IgD-negative memory B cell (primary cell): ENCODE measurements at regions not wholly inside any gene's neighbourhood (a gene's known extent, or its start where the extent isn't known, plus 50 kb on each side); places are given as distances from the start of the nearest gene placed in this dataset.
"Not testable (repeated sequence)": the region's sequence is repeated elsewhere in the genome, so short reads cannot be mapped to it uniquely, and the experiment has no call there.

Experiments used
- H3K27ac Mint-ChIP-seq, 3 donors: one replicate each; pipeline ENCODE4 v1.8.0; 2020 to 2022; ENCODE audit warnings: mild to moderate bottlenecking in 3 of 3, mixed read lengths in 3 of 3, moderate library complexity in 1 of 3
- H3K27me3 Mint-ChIP-seq: one replicate; pipeline ENCODE4 v1.8.0; 2021; ENCODE audit warnings: mixed read lengths
- H3K36me3 Mint-ChIP-seq: one replicate; pipeline ENCODE4 v1.8.0; 2020; ENCODE audit warnings: mild to moderate bottlenecking, mixed read lengths
- H3K4me1 Mint-ChIP-seq, 3 donors: one replicate each; pipeline ENCODE4 v1.8.0; 2020 to 2022; ENCODE audit warnings: mixed read lengths in 3 of 3, mild to moderate bottlenecking in 1 of 3
- H3K4me3 Mint-ChIP-seq, 4 donors: one replicate each; pipeline ENCODE4 v1.8.0; 2020 to 2022; ENCODE audit warnings: mild to moderate bottlenecking in 4 of 4, mixed read lengths in 4 of 4, moderate library complexity in 3 of 4
- H3K9me3 Mint-ChIP-seq, 3 donors: one replicate each; pipeline ENCODE4 v1.8.0; 2020 to 2021; ENCODE audit warnings: mixed read lengths in 3 of 3, mild to moderate bottlenecking in 1 of 3

DNA sequence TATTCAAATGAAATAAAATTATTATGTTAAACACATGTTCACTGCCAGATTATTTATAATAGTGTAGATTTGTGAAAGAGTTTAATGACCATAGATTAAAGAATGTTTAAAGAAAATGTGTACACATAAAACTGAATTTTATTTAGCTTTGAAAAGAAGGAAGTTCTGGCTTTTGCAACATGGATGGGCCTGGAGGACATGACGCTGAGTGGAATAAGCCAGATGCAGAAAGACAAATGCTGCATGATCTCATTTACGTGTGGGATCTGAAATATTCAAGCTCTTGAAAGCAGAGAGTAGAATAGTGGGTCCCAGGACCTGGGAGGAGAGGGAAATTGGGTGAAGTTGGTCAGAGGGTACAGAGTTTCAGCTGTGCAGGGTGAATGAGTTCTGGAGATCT lies 1261.2 kb downstream of the TMEM121 start:
- peaks cover 9% of the 10 kb centered on the region in 3 donors for H3K4me1 Mint-ChIP-seq
- H3K27ac Mint-ChIP-seq, result no peak overlapping the region
- H3K27me3 Mint-ChIP-seq, result peaks cover 3% of the 10 kb centered on the region
- no peaks in the 10 kb centered on the region for H3K9me3 Mint-ChIP-seq
- H3K36me3 Mint-ChIP-seq, result no peaks in the 10 kb centered on the region
- no peak overlapping the region for H3K4me3 Mint-ChIP-seq

DNA sequence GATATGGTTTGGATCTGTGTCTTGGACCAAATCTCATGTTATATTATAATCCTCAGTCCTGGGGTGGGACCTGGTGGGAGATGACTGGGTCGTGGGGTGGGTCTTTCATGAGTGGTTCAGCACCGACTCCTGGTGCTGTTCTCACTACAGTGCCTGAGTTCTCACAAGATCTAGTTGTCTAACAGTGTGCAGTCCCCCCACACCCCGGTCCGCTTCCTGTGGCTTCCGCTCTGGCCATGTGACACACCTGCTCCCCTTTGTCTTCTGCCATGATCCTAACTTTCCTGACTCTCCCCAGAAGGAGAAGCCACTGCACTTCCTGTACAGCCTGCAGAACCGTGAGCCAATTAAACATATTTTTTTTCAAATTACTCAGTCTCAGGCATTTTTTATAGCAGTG lies 1262.2 kb downstream of the TMEM121 start:
- no peak overlapping the region for H3K27ac Mint-ChIP-seq
- H3K36me3 Mint-ChIP-seq, result no peaks in the 10 kb centered on the region
- H3K4me1 Mint-ChIP-seq, result peaks cover 9% of the 10 kb centered on the region in 3 donors
- H3K27me3 Mint-ChIP-seq, result peaks cover 3% of the 10 kb centered on the region
- H3K9me3 Mint-ChIP-seq, result no peaks in the 10 kb centered on the region
- H3K4me3 Mint-ChIP-seq, result peak overlapping the region in 1 of 4 donors; percentile 82

DNA sequence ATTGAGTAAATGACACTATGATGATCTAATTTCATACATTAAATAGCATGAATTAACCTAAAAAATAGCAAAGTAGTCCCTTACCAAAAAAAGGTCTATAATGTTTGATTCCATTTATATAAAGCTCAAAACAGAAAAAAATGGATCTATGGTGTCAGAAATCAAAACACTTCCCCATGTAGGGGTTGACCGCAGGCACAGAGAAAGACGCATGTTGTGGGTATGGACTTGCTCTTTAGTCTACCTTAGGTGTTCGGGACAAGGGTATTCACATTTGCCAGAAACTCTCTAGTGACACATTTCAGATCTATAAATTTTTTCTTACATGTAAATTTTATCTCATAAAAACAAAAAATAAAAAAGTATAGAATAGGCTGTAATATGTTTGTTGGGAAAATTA lies 1262.9 kb downstream of the TMEM121 start:
- no peak overlapping the region for H3K27ac Mint-ChIP-seq
- no peaks in the 10 kb centered on the region for H3K9me3 Mint-ChIP-seq
- peaks cover 5% of the 10 kb centered on the region for H3K27me3 Mint-ChIP-seq
- no peaks in the 10 kb centered on the region for H3K36me3 Mint-ChIP-seq
- H3K4me3 Mint-ChIP-seq, result no peak overlapping the region
- peaks cover 9% of the 10 kb centered on the region in 3 donors for H3K4me1 Mint-ChIP-seq

DNA sequence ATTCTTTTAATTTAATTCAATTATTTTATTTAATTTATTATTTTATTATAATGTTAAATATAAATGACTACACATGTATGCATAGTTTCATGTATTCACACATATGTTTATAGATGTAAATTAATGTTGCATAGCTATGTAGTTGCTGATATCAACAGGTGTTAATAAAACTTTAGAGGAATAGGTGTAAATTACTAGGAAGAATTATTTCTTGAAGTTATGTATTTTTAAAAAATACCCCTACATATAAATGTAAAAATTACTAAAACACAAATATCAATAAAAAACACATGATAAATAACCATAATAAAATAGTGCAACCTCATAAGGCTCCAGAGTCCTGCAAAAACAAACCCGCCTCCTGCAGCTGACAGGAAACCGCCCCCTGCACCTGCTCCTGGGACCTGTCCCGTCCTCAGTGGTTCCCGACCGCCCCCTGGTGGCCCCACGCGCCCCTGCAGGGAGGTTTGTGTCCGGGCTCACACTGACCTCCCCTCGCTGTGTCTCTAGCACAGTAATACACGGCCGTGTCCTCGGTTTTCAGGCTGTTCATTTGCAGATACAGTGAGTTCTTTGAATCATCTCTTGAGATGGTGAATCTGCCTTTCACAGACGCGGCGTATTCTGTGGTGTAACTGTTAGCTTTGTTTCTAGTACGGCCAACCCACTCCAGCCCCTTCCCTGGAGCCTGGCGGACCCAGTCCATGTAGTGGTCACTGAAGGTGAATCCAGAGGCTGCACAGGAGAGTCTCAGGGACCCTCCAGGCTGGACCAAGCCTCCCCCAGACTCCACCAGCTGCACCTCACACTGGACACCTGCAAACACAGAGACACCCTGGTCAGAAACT lies 1264.0 kb downstream of the TMEM121 start:
- Mint-ChIP-seq H3K9me3 (no peaks in the 10 kb centered on the region), H3K4me1 (peaks cover 9% of the 10 kb centered on the region in 3 donors), H3K27me3 (peaks cover 6% of the 10 kb centered on the region), H3K27ac (no peak overlapping the region), H3K36me3 (no peaks in the 10 kb centered on the region), H3K4me3 (peak overlapping the region in 2 of 4 donors; percentile 44 to 50)

DNA sequence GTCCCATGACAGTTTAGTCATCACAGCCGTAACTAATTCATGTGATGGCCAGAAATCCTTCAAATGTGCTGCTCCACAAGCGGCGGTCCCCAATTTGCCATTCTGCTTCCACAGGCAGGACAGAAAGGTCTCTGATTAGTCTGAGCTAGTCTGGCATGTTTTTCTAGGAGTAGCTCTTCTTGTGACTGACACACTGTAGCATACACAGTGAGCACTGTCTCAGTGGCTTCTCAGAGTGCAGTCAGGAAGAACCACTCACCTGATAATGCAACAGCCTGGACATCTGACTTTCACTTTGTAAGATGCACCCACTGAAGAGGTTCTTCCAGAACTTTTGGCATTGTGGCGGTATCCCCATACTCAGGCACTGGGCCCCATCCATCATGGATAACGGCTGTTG lies 1266.2 kb downstream of the TMEM121 start:
- H3K4me1 Mint-ChIP-seq, result peaks cover 9% of the 10 kb centered on the region in 3 donors
- no peak overlapping the region for H3K4me3 Mint-ChIP-seq
- peaks cover 11% of the 10 kb centered on the region for H3K27me3 Mint-ChIP-seq
- no peak overlapping the region for H3K27ac Mint-ChIP-seq
- no peaks in the 10 kb centered on the region for H3K9me3 Mint-ChIP-seq
- no peaks in the 10 kb centered on the region for H3K36me3 Mint-ChIP-seq

DNA sequence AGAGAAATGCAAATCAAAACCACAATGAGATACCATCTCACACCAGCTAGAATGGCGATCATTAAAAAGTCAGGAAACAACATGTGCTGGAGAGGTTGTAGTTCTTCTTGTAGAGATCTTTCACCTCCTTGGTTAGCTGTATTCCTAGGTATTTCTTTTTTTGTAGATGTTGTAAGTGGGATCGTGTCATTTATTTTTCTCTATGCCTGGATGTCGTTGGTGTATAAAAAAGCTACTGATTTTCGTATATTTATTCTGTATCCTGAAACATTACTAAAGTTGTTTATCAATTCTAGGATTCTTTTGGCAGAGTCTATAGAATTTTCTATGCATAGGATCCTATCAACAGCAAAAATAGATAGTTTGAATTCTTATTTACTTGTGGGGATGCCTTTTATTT lies 1271.8 kb downstream of the TMEM121 start:
- H3K4me3 Mint-ChIP-seq, result not testable (repeated sequence)

DNA sequence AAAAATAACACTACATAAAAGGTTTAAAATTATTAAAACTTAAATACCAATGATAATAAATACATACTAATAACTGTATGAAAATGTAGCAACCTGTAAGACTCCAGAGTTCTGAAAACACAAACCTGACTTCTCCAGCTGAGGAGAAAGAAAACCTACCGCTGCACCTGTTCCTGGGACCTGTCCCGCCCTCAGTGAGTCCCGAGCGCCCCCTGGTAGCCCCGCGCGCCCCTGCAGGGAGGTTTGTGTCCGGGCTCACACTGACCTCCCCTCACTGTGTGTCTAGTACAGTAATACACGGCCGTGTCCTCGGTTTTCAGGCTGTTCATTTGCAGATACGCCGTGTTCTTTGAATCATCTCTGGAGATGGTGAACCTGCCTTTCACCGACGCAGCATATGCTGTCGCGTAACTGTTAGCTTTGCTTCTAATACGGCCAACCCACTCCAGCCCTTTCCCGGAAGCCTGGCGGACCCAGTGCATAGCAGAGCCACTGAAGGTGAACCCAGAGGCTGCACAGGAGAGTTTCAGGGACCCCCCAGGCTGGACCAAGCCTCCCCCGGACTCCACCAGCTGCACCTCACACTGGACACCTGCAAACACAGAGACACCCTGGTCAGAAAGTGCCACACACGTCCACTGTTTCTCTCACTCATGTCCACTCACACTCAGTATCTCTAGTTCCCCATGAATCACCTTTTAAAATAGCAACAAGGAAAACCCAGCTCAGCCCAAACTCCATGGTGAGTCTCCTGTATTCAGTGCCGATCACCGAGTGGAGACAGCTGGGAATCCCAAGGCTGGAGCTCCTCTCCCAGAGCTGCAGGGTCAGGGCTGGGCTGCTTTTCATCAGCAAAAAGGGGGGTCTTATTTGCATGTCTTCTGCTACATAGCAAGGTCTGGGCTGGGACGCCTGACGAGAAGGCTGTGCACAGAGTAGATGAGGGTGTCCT lies 1276.3 kb downstream of the TMEM121 start:
- H3K27me3 Mint-ChIP-seq, result peaks cover 26% of the 10 kb centered on the region
- peaks cover 0 to 2% (median 0%) of the 10 kb centered on the region in 3 donors for H3K9me3 Mint-ChIP-seq
- peak overlapping the region in 2 of 4 donors; percentile 8 to 30 for H3K4me3 Mint-ChIP-seq

More for the DNA sequence above, 1271.8 kb downstream of the TMEM121 start:
- H3K36me3 Mint-ChIP-seq, H3K4me1 Mint-ChIP-seq, H3K27ac Mint-ChIP-seq, H3K9me3 Mint-ChIP-seq: not testable (repeated sequence)
- H3K27me3 Mint-ChIP-seq, result peaks cover 36% of the 10 kb centered on the region

DNA sequence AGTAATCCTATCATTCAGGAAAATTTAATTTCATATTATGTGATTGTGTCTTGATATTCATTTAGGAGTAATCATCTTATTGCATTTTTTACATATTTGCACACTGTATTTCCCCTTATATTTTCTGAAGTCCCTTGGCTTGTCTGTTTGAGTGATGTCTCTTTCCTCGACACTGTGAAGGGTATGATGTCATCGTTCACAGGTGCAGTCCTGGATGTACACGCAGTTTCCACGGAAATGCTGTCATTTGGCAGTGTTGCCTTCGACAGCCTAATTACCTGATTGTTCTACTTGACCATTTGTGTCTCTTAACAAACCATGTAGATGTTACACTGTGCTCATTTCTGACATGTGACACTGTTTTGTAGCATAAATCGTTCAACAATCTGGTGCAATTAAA lies 1277.0 kb downstream of the TMEM121 start:
- Mint-ChIP-seq H3K9me3 (peaks cover 0 to 2% (median 0%) of the 10 kb centered on the region in 3 donors), H3K27me3 (peaks cover 20% of the 10 kb centered on the region), H3K4me3 (no peak overlapping the region), H3K36me3 (peaks cover 2% of the 10 kb centered on the region), H3K27ac (no peak overlapping the region), H3K4me1 (no peaks in the 10 kb centered on the region)

More for the DNA sequence above, 1276.3 kb downstream of the TMEM121 start:
- Mint-ChIP-seq H3K36me3 (peaks cover 4% of the 10 kb centered on the region), H3K4me1 (no peaks in the 10 kb centered on the region), H3K27ac (no peak overlapping the region)

DNA sequence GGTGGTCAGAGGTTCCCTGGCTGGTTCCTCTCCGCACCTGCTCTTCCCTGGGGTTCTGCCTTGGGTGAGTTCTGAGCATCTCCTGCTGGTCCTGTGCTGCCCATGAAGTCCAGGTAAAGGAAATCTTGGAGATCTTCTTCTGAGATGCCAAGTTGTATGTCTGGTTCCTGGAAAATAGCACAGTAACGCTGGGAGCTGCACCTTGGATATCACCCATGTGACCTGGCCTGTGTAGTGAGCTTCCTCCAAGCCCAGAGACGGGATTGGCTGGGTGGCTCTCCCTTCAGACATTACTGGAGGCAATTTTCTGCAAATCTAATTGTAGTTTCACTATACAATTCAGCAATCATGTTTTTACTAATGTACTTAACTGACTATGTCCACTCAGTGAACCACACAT lies 1281.1 kb downstream of the TMEM121 start:
- Mint-ChIP-seq H3K27ac (no peak overlapping the region), H3K4me3 (no peak overlapping the region), H3K27me3 (peaks cover 6% of the 10 kb centered on the region), H3K36me3 (peaks cover 4% of the 10 kb centered on the region), H3K4me1 (peaks cover 4 to 11% (median 9%) of the 10 kb centered on the region in 3 donors), H3K9me3 (no peaks in the 10 kb centered on the region)

DNA sequence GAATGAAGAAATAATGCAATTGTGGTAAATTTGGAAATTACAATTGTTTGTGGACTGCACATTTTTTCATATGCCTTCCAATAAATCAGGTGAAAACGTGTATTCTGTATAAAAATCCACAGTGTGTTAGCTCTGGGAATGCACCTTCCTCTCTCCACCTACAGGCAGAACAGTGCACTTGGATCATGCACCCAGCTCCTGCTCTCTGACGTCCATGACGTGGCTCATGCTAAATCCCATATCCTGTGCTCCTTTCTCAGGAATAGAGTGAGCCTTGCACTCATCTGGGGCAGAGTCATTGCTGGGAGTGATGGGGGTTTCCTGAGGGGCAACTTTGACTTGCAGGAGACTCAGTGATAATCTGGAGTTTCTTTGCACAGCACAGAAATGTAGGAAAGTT lies 1282.1 kb downstream of the TMEM121 start:
- Mint-ChIP-seq H3K4me3 (peak overlapping the region in 1 of 4 donors; percentile 5), H3K27me3 (no peaks in the 10 kb centered on the region), H3K9me3 (no peaks in the 10 kb centered on the region), H3K27ac (no peak overlapping the region), H3K36me3 (peaks cover 4% of the 10 kb centered on the region), H3K4me1 (peaks cover 4 to 11% (median 9%) of the 10 kb centered on the region in 3 donors)

DNA sequence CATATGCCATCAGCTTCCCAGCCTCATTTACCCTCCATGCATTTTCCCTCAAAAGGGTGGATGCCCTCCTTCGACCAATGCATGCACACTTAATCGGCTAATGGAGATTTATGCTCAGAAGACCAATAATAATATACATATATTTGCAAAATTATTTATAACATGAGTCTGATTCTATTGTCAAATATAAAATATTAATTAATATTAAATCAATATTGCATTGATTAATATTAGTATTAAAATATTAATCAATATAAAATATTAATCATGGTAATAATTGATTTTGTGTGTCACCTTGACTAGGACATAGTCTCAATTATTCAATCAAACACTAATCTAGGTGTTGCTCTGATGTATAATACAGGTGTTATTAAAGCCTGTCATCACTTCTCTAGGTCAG lies 1282.5 kb downstream of the TMEM121 start:
- Mint-ChIP-seq H3K9me3 (no peaks in the 10 kb centered on the region), H3K36me3 (peaks cover 4% of the 10 kb centered on the region), H3K4me1 (peaks cover 4 to 11% (median 9%) of the 10 kb centered on the region in 3 donors), H3K27me3 (no peaks in the 10 kb centered on the region), H3K27ac (no peak overlapping the region), H3K4me3 (peak overlapping the region in 1 of 4 donors; percentile 5)

DNA sequence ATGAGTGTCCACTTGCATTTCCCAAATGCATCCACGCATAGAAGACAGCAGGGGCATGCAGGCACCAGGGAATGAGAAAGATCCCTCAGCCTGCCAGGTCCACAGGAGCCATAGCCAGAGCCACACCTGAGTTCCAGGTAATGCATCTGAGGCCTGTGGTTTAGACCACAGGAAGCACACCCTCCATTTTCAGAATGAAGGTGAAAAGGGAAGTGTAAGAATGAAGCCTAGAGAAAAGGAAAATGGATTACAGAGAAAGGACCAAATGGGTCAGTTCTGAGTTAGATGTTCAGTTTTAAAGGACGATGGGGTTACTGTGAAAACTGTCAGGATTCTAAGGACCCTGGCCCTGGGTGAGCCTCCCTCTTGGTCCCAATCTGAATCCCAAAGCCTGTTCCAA lies 1283.2 kb downstream of the TMEM121 start:
- Mint-ChIP-seq H3K4me1 (peaks cover 4 to 11% (median 9%) of the 10 kb centered on the region in 3 donors), H3K4me3 (peak overlapping the region in 1 of 4 donors; percentile 45), H3K27me3 (no peaks in the 10 kb centered on the region), H3K9me3 (no peaks in the 10 kb centered on the region), H3K27ac (no peak overlapping the region), H3K36me3 (peaks cover 4% of the 10 kb centered on the region)

DNA sequence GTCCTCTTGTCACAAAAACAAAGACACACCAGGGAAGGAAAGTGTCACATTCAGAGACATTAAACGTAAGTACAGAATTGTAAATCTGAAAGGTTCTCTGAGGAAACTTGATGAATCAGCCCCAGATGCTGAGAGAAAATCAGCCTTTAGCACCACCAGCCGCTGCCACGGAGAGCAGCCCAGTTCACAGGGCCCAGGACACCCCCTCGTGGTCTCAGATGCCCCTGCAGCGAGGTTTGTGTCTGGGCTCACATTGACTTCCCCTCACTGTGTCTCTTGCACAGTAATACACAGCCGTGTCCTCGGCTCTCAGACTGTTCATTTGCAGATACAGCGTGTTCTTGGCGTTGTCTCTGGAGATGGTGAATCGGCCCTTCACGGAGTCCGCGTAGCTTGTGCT lies 1283.8 kb downstream of the TMEM121 start:
- H3K27me3 Mint-ChIP-seq, H3K27ac Mint-ChIP-seq, H3K36me3 Mint-ChIP-seq, H3K9me3 Mint-ChIP-seq: not testable (repeated sequence)
- peaks cover 4 to 11% (median 9%) of the 10 kb centered on the region in 3 donors for H3K4me1 Mint-ChIP-seq
- H3K4me3 Mint-ChIP-seq, result peak overlapping the region in 1 of 4 donors; percentile 45

DNA sequence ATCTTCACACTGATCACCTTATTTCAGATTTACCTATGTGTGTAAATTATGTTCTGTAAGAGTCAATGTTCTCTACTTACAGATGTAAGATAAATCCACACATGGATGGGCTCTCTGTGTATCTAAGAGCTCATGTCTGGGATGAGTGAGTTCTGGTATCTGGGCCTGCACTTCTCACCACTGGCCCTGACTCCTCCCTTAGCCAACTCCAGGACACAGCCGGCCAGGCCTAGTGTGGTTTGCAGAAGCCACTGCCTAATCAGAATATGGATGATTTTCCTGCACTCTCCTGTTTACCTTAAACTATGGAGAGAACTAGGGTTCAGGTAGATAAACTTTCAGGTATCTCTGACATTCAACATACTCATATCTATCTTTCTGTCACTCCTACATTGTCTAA lies 1284.8 kb downstream of the TMEM121 start:
- peak overlapping the region in 2 of 4 donors; percentile 64 to 68 for H3K4me3 Mint-ChIP-seq
- H3K9me3 Mint-ChIP-seq, result no peaks in the 10 kb centered on the region
- H3K36me3 Mint-ChIP-seq, result peaks cover 4% of the 10 kb centered on the region
- no peaks in the 10 kb centered on the region for H3K27me3 Mint-ChIP-seq
- H3K4me1 Mint-ChIP-seq, result peaks cover 4 to 11% (median 9%) of the 10 kb centered on the region in 3 donors
- H3K27ac Mint-ChIP-seq, result peak overlapping the region in 1 of 3 donors; percentile 7
